PC-9 (cell line): ENCODE measurements at regions not wholly inside any gene's neighbourhood (a gene's known extent, or its start where the extent isn't known, plus 50 kb on each side); places are given as distances from the start of the nearest gene placed in this dataset.

Experiments used
- BruUV-seq: library from RNA; stranded (reverse); fragments of 400-500 nt; replicated peaks from 2 replicates; lab custom pipeline; 2021; lab: Mats Ljungman, UMichigan
- CTCF ChIA-PET: fragments of 300-600 bp; sonication (Branson Sonifier 250); formaldehyde crosslinking; loops from one replicate; lab custom pipeline; 2022; ENCODE audit warnings: antibody characterized with exemption; lab: Charles Lee
- POLR2A ChIA-PET: fragments of 300-600 bp; sonication (Branson Sonifier 250); formaldehyde crosslinking; loops from one replicate; lab custom pipeline; 2022; ENCODE audit warnings: antibody characterized with exemption; ENCODE audit not compliant: unreplicated experiment; lab: Charles Lee
- DNase-seq, 2 experiments: peaks; one replicate each; pipeline versions ENCODE4 v3.0.0 to v3.0.0-alpha.2; 2015 to 2022; ENCODE audit warnings: mixed read lengths in 1 of 2
- H2AFZ ChIP-seq: fragments of 200-600 bp; sonication (generic); 2 replicates; pipeline ENCODE4 v1.8.1; 2017; ENCODE audit warnings: antibody characterized with exemption
- H3F3A ChIP-seq: fragments of 200-600 bp; sonication (generic); 2 replicates; pipeline ENCODE4 v1.8.1; 2017; ENCODE audit warnings: antibody characterized with exemption, mild to moderate bottlenecking, low read depth; ENCODE audit not compliant: insufficient read depth
- H3K27ac ChIP-seq: fragments of 200-600 bp; sonication (generic); 2 replicates; pipeline ENCODE4 v1.6.1; 2016; ENCODE audit warnings: mixed run types
- H3K27me3 ChIP-seq: fragments of 200-600 bp; sonication (generic); 2 replicates; pipeline ENCODE4 v1.6.1; 2016; ENCODE audit warnings: low read depth, mixed run types; ENCODE audit not compliant: insufficient read depth
- H3K36me3 ChIP-seq: fragments of 200-600 bp; sonication (generic); 2 replicates; pipeline ENCODE4 v1.6.1; 2016; ENCODE audit warnings: low read depth, mixed run types
- H3K4me1 ChIP-seq: fragments of 200-600 bp; sonication (generic); replicated peaks from 2 replicates; pipeline ENCODE4 v1.6.1; 2016; ENCODE audit warnings: mixed run types; ENCODE audit not compliant: insufficient read depth
- H3K4me2 ChIP-seq: fragments of 200-600 bp; sonication (generic); 2 replicates; pipeline ENCODE4 v1.6.1; 2017; ENCODE audit warnings: mixed run types
- H3K4me3 ChIP-seq: fragments of 200-600 bp; sonication (generic); 2 replicates; pipeline ENCODE4 v1.6.1; 2016; ENCODE audit warnings: mixed run types
- H3K79me2 ChIP-seq: fragments of 200-600 bp; sonication (generic); 2 replicates; pipeline ENCODE4 v1.6.1; 2017; ENCODE audit warnings: low read depth, mixed run types
- H3K9me2 ChIP-seq: fragments of 200-600 bp; sonication (generic); 2 replicates; pipeline ENCODE4 v1.8.1; 2017; ENCODE audit warnings: mild to moderate bottlenecking; ENCODE audit not compliant: insufficient read depth
- H3K9me3 ChIP-seq: fragments of 200-600 bp; sonication (generic); 2 replicates; pipeline ENCODE4 v1.8.1; 2016; ENCODE audit warnings: low read depth; ENCODE audit not compliant: insufficient read depth
- H4K20me1 ChIP-seq: fragments of 200-600 bp; sonication (generic); 2 replicates; pipeline ENCODE4 v1.8.1; 2017; ENCODE audit not compliant: insufficient read depth
- EZH2 ChIP-seq: fragments of 200-600 bp; sonication (generic); IDR thresholded peaks from 2 replicates; pipeline ENCODE4 v1.8.0; 2017; ENCODE audit warnings: antibody characterized with exemption, low read depth
- intact Hi-C: fragments of 100-400 bp; cut with micrococcal nuclease; formaldehyde crosslinking; loops from one replicate; pipeline ENCODE4 v1.10.0; 2022; ENCODE audit not compliant: unreplicated experiment
- TF ChIP-seq, protein P1 (sequence below): fragments of 200-600 bp; sonication (generic); conservative IDR thresholded peaks from 2 replicates; pipeline ENCODE4 v1.6.1; 2017; ENCODE audit warnings: mixed run types, antibody characterized with exemption, mild to moderate bottlenecking, moderate library complexity

DNA sequence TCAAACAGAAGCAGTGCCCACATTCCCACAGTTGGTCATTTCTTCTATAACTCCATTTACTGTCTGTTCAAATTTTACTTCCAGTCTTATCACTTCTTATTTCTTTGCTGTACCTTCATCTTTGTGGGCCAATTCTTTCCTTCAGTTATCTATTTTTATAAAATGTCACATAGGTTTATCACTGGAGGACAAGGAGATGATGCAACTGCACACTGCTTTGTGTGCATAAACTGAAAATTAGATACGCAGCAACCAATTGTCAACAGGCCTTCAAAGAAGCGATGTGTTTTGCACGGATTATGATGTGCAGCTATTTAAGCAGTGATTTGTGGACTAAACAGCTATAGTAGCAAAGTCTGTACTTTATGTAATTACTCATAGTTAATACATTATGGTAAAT, 726.8 kb upstream of the GCFC2 start:
- ChIA-PET CTCF (no interaction called here), POLR2A (no interaction called here)
- TF ChIP-seq EZH2, result no peak
- TF ChIP-seq, protein P1, sequence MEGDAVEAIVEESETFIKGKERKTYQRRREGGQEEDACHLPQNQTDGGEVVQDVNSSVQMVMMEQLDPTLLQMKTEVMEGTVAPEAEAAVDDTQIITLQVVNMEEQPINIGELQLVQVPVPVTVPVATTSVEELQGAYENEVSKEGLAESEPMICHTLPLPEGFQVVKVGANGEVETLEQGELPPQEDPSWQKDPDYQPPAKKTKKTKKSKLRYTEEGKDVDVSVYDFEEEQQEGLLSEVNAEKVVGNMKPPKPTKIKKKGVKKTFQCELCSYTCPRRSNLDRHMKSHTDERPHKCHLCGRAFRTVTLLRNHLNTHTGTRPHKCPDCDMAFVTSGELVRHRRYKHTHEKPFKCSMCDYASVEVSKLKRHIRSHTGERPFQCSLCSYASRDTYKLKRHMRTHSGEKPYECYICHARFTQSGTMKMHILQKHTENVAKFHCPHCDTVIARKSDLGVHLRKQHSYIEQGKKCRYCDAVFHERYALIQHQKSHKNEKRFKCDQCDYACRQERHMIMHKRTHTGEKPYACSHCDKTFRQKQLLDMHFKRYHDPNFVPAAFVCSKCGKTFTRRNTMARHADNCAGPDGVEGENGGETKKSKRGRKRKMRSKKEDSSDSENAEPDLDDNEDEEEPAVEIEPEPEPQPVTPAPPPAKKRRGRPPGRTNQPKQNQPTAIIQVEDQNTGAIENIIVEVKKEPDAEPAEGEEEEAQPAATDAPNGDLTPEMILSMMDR, result no peak
- Histone ChIP-seq H3F3A (no peaks in the 10 kb centered on the region), H3K9me3 (no peaks in the 10 kb centered on the region), H3K9me2 (peaks cover 4% of the 10 kb centered on the region; the same call in 1 of the 2 replicates), H3K4me1 (no peaks in the 10 kb centered on the region), H3K36me3 (no peaks in the 10 kb centered on the region), H2AFZ (no peak overlapping the region), H4K20me1 (no peaks in the 10 kb centered on the region), H3K27ac (no peak overlapping the region), H3K79me2 (no peaks in the 10 kb centered on the region), H3K27me3 (no peaks in the 10 kb centered on the region), H3K4me3 (no peak overlapping the region), H3K4me2 (no peak overlapping the region)
- DNase-seq, result no peak
- no TSS peak for BruUV-seq
- intact Hi-C loops, result no loop called here

- Histone ChIP-seq H3K9me3 (no peaks in the 10 kb centered on the region), H2AFZ (no peak overlapping the region), H3K36me3 (no peaks in the 10 kb centered on the region), H4K20me1 (no peaks in the 10 kb centered on the region), H3K27ac (no peak overlapping the region), H3K9me2 (peaks cover 5% of the 10 kb centered on the region; the same call in 1 of the 2 replicates), H3K4me2 (no peak overlapping the region), H3F3A (no peaks in the 10 kb centered on the region), H3K27me3 (peaks cover 8% of the 10 kb centered on the region; the same call in 1 of the 2 replicates), H3K4me1 (no peaks in the 10 kb centered on the region), H3K79me2 (no peaks in the 10 kb centered on the region), H3K4me3 (no peak overlapping the region)
- no TSS peak for BruUV-seq
- ChIA-PET POLR2A (no interaction called here), CTCF (no interaction called here)
- TF ChIP-seq EZH2, result no peak
- TF ChIP-seq, protein P1, result no peak
- DNase-seq, result no peak
- intact Hi-C loops, result no loop called here
These were observed 718.7 kb upstream of the GCFC2 start for GRCh38 chr2:76429374-76429773.

DNA sequence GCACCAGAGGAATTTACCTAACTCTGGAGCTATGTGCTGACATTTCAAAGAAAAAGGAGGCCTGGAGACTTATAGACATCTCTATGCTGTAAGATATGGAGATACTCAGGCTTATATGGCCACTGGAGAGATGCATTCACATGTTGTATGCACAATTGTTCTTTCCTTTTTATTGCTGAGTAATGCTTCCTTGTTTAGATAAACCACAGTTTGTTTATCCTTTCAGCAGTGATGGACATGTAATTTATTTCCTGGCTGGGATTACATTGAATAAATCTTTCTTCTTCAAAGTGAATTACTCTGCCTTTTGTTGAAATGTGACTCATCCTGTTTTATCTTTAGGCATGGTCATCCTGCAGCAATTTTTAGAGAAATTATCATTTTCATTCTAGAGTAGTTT, 716.7 kb upstream of the GCFC2 start:
- no peaks in the 10 kb centered on the region for H4K20me1 ChIP-seq
- H3K9me3 ChIP-seq, result no peaks in the 10 kb centered on the region
- no peaks in the 10 kb centered on the region for H3K36me3 ChIP-seq
- no TSS peak for BruUV-seq
- H3K27me3 ChIP-seq, result peaks cover 8% of the 10 kb centered on the region; the same call in 1 of the 2 replicates
- peaks cover 5% of the 10 kb centered on the region; the same call in 1 of the 2 replicates for H3K9me2 ChIP-seq
- H3F3A ChIP-seq, result no peaks in the 10 kb centered on the region
- TF ChIP-seq, protein P1, result no peak
- TF ChIP-seq EZH2, result no peak
- intact Hi-C loops, result no loop called here
- no peak overlapping the region for H3K4me2 ChIP-seq
- CTCF ChIA-PET, result no interaction called here
- POLR2A ChIA-PET, result no interaction called here
- H3K79me2 ChIP-seq, result no peaks in the 10 kb centered on the region
- H3K4me3 ChIP-seq, result no peak overlapping the region
- H3K27ac ChIP-seq, result no peak overlapping the region
- H3K4me1 ChIP-seq, result no peaks in the 10 kb centered on the region
- H2AFZ ChIP-seq, result no peak overlapping the region
- no peak for DNase-seq
